Liver (tissue), 8 donors: ENCODE measurements at regions not wholly inside any gene's neighbourhood (a gene's known extent, or its start where the extent isn't known, plus 50 kb on each side); places are given as distances from the start of the nearest gene placed in this dataset.
"Not testable (repeated sequence)": the region's sequence is repeated elsewhere in the genome, so short reads cannot be mapped to it uniquely, and the experiment has no call there.

Experiments
- DNase-seq: peaks from one replicate; pipeline ENCODE4 v3.0.0-alpha.2; 2017; ENCODE audit warnings: low spot score
- H3K27ac ChIP-seq, 2 donors: one replicate each; pipeline ENCODE4 v1.7.0; 2013; ENCODE audit warnings: inconsistent platforms in 2 of 2, low read length in 2 of 2, control low read depth in 1 of 2, low read depth in 1 of 2, mild to moderate bottlenecking in 1 of 2
- H3K27me3 ChIP-seq, 4 donors: one replicate each; pipeline versions ENCODE4 v1.6.1 to v1.7.0; 2013; ENCODE audit warnings: low read length in 3 of 4, inconsistent platforms in 1 of 4, mild to moderate bottlenecking in 1 of 4, moderate library complexity in 1 of 4; ENCODE audit not compliant: control insufficient read depth in 4 of 4, insufficient read depth in 4 of 4
- H3K36me3 ChIP-seq, 4 donors: one replicate each; pipeline versions ENCODE4 v1.6.1 to v1.7.0; 2013; ENCODE audit warnings: low read length in 3 of 4, mild to moderate bottlenecking in 3 of 4, low read depth in 1 of 4, moderate library complexity in 1 of 4; ENCODE audit not compliant: control insufficient read depth in 4 of 4, insufficient read depth in 3 of 4
- H3K4me1 ChIP-seq, 4 donors: one replicate each; pipeline versions ENCODE4 v1.6.1 to v1.7.0; 2013; ENCODE audit warnings: low read length in 3 of 4, mild to moderate bottlenecking in 3 of 4, moderate library complexity in 1 of 4; ENCODE audit not compliant: control insufficient read depth in 4 of 4, insufficient read depth in 4 of 4
- H3K4me3 ChIP-seq, 3 donors: one replicate each; pipeline versions ENCODE4 v1.6.1 to v1.7.0; 2013; ENCODE audit warnings: low read length in 3 of 3, control low read depth in 1 of 3, low read depth in 1 of 3, mild to moderate bottlenecking in 1 of 3
- H3K9ac ChIP-seq, 2 donors: one replicate each; pipeline ENCODE4 v1.7.0; 2013; ENCODE audit warnings: low read length in 2 of 2, mild to moderate bottlenecking in 2 of 2, moderate library complexity in 2 of 2, control low read depth in 1 of 2, low read depth in 1 of 2
- H3K9me3 ChIP-seq, 4 donors: one replicate each; pipeline versions ENCODE4 v1.6.1 to v1.7.0; 2013; ENCODE audit warnings: low read length in 3 of 4; ENCODE audit not compliant: control insufficient read depth in 4 of 4
- CTCF ChIP-seq: fragments of 150-350 bp; IDR thresholded peaks from 2 replicates; pipeline ENCODE4 v1.5.1; 2017; ENCODE audit warnings: improper control_type of control experiment, low read depth, low read length; ENCODE audit not compliant: missing input control
- EGR1 ChIP-seq, 2 donors: IDR thresholded peaks; 2 replicates each; pipeline ENCODE4 v1.6.1; 2016 to 2018; ENCODE audit warnings: antibody characterized with exemption in 2 of 2, low read depth in 2 of 2
- FOXA1 ChIP-seq: IDR thresholded peaks from 2 replicates; pipeline ENCODE4 v1.6.1; 2016; ENCODE audit warnings: antibody characterized with exemption
- FOXA2 ChIP-seq: IDR thresholded peaks from 2 replicates; pipeline ENCODE4 v1.6.1; 2016; ENCODE audit warnings: antibody characterized with exemption
- GABPA ChIP-seq, 2 donors: IDR thresholded peaks in 1 of 2; conservative IDR thresholded peaks in 1 of 2; 2 replicates each; pipeline ENCODE4 v1.6.1; 2016; ENCODE audit warnings: antibody characterized with exemption in 2 of 2, mild to moderate bottlenecking in 1 of 2, moderate library complexity in 1 of 2
- HNF4A ChIP-seq, 2 donors: conservative IDR thresholded peaks; 2 replicates each; pipeline ENCODE4 v1.6.1; 2016; ENCODE audit warnings: antibody characterized with exemption in 2 of 2, mild to moderate bottlenecking in 2 of 2
- HNF4G ChIP-seq: IDR thresholded peaks from 2 replicates; pipeline ENCODE4 v1.6.1; 2016; ENCODE audit warnings: antibody characterized with exemption
- MAX ChIP-seq: IDR thresholded peaks from 2 replicates; pipeline ENCODE4 v1.6.1; 2016; ENCODE audit warnings: antibody characterized with exemption
- REST ChIP-seq: IDR thresholded peaks from 2 replicates; pipeline ENCODE4 v1.6.1; 2016; ENCODE audit warnings: antibody characterized with exemption, mild to moderate bottlenecking
- RXRA ChIP-seq, 2 donors: IDR thresholded peaks; 2 replicates each; pipeline ENCODE4 v1.6.1; 2017 to 2018; ENCODE audit warnings: antibody characterized with exemption in 2 of 2, mild to moderate bottlenecking in 1 of 2
- SP1 ChIP-seq: IDR thresholded peaks from 2 replicates; pipeline ENCODE4 v1.6.1; 2018; ENCODE audit warnings: antibody characterized with exemption, mild to moderate bottlenecking
- TAF1 ChIP-seq: conservative IDR thresholded peaks from 2 replicates; pipeline ENCODE4 v1.6.1; 2016; ENCODE audit warnings: antibody characterized with exemption, mild to moderate bottlenecking
- YY1 ChIP-seq: IDR thresholded peaks from 2 replicates; pipeline ENCODE4 v1.6.1; 2016; ENCODE audit warnings: antibody characterized with exemption, mild to moderate bottlenecking
- ZBTB33 ChIP-seq: IDR thresholded peaks from 2 replicates; pipeline ENCODE4 v1.6.1; 2016; ENCODE audit warnings: antibody characterized with exemption
- WGBS: extraction: QIAGEN DNeasy Blood & Tissue Kit; methylation state at CpG from one replicate; pipeline ENCODE4 v1.1.7; 2013; 5-methylcytosine and 5-hydroxymethylcytosine counted together
- donor health status: healthy.
- donor health status: healthy.
- donor health status: healthy.
- donor health status: healthy.
- donor health status: healthy.

- peaks cover 0 to 4% (median under 1%) of the 10 kb centered on the region in 4 donors for H3K4me1 ChIP-seq
- no peak overlapping the region for H3K9ac ChIP-seq
- no peaks in the 10 kb centered on the region for H3K9me3 ChIP-seq
- no peak overlapping the region for H3K4me3 ChIP-seq
- TF ChIP-seq MAX: no peak
- TF ChIP-seq FOXA2: no peak
- no peak for TF ChIP-seq ZBTB33
- TF ChIP-seq CTCF: no peak
- TF ChIP-seq RXRA (IDR thresholded peaks at IDR 0.05): no peak
- no peak for TF ChIP-seq HNF4A (conservative IDR thresholded peaks at IDR 0.05)
- TF ChIP-seq GABPA (IDR thresholded peaks at IDR 0.05 in 1 of 2, conservative IDR thresholded peaks at IDR 0.05 in 1 of 2): no peak
- no peak for TF ChIP-seq TAF1
- TF ChIP-seq FOXA1: no peak
- no peak for TF ChIP-seq SP1
- no peak for TF ChIP-seq REST
- no peaks in the 10 kb centered on the region for H3K27me3 ChIP-seq
- H3K36me3 ChIP-seq: no peaks in the 10 kb centered on the region
- no peak overlapping the region for H3K27ac ChIP-seq
- no peak for DNase-seq
- WGBS: 89% methylated on average over 6 of the region's 6 CpGs
Measured at GRCh38 chr14:76705214-76705613, 56.1 kb upstream of the VASH1 start.

- H3K4me1 ChIP-seq, H3K4me3 ChIP-seq, H3K27me3 ChIP-seq, H3K36me3 ChIP-seq, H3K9me3 ChIP-seq, H3K9ac ChIP-seq, DNase-seq, H3K27ac ChIP-seq: not testable (repeated sequence)
- 95% methylated on average over 2 of the region's 2 CpGs for WGBS
Measured at GRCh38 chr14:76706207-76706606, 55.1 kb upstream of the VASH1 start.

- 90% methylated on average over 29 of the region's 29 CpGs for WGBS
- TF ChIP-seq ZBTB33 (no peak), HNF4G (no peak), EGR1 (IDR thresholded peaks at IDR 0.05; ENCODE audit: low read depth in 2 of 2) (no peak), RXRA (IDR thresholded peaks at IDR 0.05) (no peak), FOXA1 (no peak), TAF1 (no peak), SP1 (no peak), YY1 (no peak), MAX (no peak), REST (no peak)
Measured at GRCh38 chr14:76706811-76707210, 54.5 kb upstream of the VASH1 start.

More at GRCh38 chr14:76706811-76707210, 54.5 kb upstream of the VASH1 start:
- Histone ChIP-seq H3K9me3 (no peaks in the 10 kb centered on the region), H3K9ac (no peak overlapping the region), H3K4me1 (peaks cover 0 to 4% (median 0%) of the 10 kb centered on the region in 4 donors), H3K36me3 (no peaks in the 10 kb centered on the region), H3K27ac (no peak overlapping the region), H3K4me3 (no peak overlapping the region), H3K27me3 (no peaks in the 10 kb centered on the region)
- DNase-seq: no peak
